Panc1 (cell line): ENCODE measurements at regions not wholly inside any gene's neighbourhood (a gene's known extent, or its start where the extent isn't known, plus 50 kb on each side); places are given as distances from the start of the nearest gene placed in this dataset.

Source experiments
- ATAC-seq: fragments of 200-7000 bp; cut with Tn5 transposase; 2 replicates; pipeline ENCODE4 v1.9.1; 2020; ENCODE audit warnings: mild to moderate bottlenecking, moderate library complexity
- BruUV-seq: library from RNA; stranded (reverse); fragments of 400-500 nt; replicated peaks from 2 replicates; lab custom pipeline; 2021; lab: Mats Ljungman, UMichigan
- CTCF ChIA-PET: fragments of 300-600 bp; sonication (Branson Sonifier 250); formaldehyde crosslinking; loops from one replicate; lab custom pipeline; 2022; ENCODE audit warnings: antibody characterized with exemption; lab: Charles Lee
- POLR2A ChIA-PET: fragments of 300-600 bp; sonication (Branson Sonifier 250); formaldehyde crosslinking; loops from one replicate; lab custom pipeline; 2022; ENCODE audit warnings: antibody characterized with exemption; lab: Charles Lee
- DNase-seq: peaks from one replicate; pipeline ENCODE4 v3.0.0-alpha.2; 2010; ENCODE audit warnings: low read depth, low spot score
- H3K27ac ChIP-seq: 2 replicates; pipeline ENCODE4 v1.5.1; 2011; ENCODE audit warnings: mild to moderate bottlenecking, low read length, inconsistent platforms
- H3K27me3 ChIP-seq: fragments of 200-500 bp; sonication (Bioruptor generic); 2 replicates; pipeline ENCODE4 v1.6.0; 2014; ENCODE audit warnings: low read length, inconsistent platforms; ENCODE audit not compliant: control insufficient read depth, insufficient read depth
- H3K36me3 ChIP-seq: fragments of 200-500 bp; sonication (Bioruptor generic); 2 replicates; pipeline ENCODE4 v1.5.1; 2014; ENCODE audit warnings: inconsistent platforms, mild to moderate bottlenecking, low read length, moderate library complexity; ENCODE audit not compliant: control insufficient read depth, insufficient read depth
- H3K4me1 ChIP-seq: 2 replicates; pipeline ENCODE4 v1.5.1; 2011; ENCODE audit warnings: inconsistent platforms, mild to moderate bottlenecking, low read length, moderate library complexity; ENCODE audit not compliant: control insufficient read depth, insufficient read depth
- H3K4me3 ChIP-seq, 2 experiments: 2 replicates each; pipeline ENCODE4 v1.5.1; 2011 to 2012; ENCODE audit warnings: low read depth in 2 of 2, low read length in 2 of 2, mild to moderate bottlenecking in 2 of 2, inconsistent platforms in 1 of 2, moderate library complexity in 1 of 2
- H3K9me3 ChIP-seq: fragments of 200-500 bp; sonication (Bioruptor generic); 2 replicates; pipeline ENCODE4 v1.5.1; 2014; ENCODE audit warnings: low read depth, mild to moderate bottlenecking, inconsistent platforms, low read length, moderate library complexity; ENCODE audit not compliant: control insufficient read depth, insufficient read depth
- POLR2AphosphoS5 ChIP-seq: IDR thresholded peaks from 2 replicates; pipeline ENCODE4 v1.6.1; 2012; ENCODE audit warnings: mild to moderate bottlenecking, low read depth, low read length, moderate library complexity
- SIN3A ChIP-seq: IDR thresholded peaks from 2 replicates; pipeline ENCODE4 v1.6.1; 2012; ENCODE audit warnings: low read depth, mild to moderate bottlenecking, low read length, moderate library complexity, borderline replicate concordance; ENCODE audit not compliant: insufficient read depth
- TCF7L2 ChIP-seq: IDR thresholded peaks from 2 replicates; pipeline ENCODE4 v1.6.1; 2011; ENCODE audit warnings: mild to moderate bottlenecking, low read depth, low read length, inconsistent platforms
- in situ Hi-C: cut with HindIII; loops from 2 replicates; pipeline ENCODE4 v1.10.0; 2016; ENCODE audit warnings: low sequenced_read_pairs, low pct_unique_long_range_greater_than_20kb
- intact Hi-C: fragments of 100-400 bp; cut with micrococcal nuclease; formaldehyde crosslinking; loops from one replicate; pipeline ENCODE4 v1.10.0; 2022; ENCODE audit not compliant: unreplicated experiment
- TF ChIP-seq, protein P1 (sequence below), 2 experiments: IDR thresholded peaks; 2 replicates each; pipeline ENCODE4 v1.6.1; 2011 to 2012; ENCODE audit warnings: low read depth in 2 of 2, control low read depth in 1 of 2, low read length in 1 of 2, mild to moderate bottlenecking in 1 of 2, moderate library complexity in 1 of 2; ENCODE audit not compliant: insufficient read depth in 1 of 2
- TF ChIP-seq, protein P2 (sequence below): fragments of 450-650 bp; IDR thresholded peaks from 2 replicates; pipeline ENCODE4 v1.5.1; 2017; ENCODE audit warnings: mild to moderate bottlenecking

DNA sequence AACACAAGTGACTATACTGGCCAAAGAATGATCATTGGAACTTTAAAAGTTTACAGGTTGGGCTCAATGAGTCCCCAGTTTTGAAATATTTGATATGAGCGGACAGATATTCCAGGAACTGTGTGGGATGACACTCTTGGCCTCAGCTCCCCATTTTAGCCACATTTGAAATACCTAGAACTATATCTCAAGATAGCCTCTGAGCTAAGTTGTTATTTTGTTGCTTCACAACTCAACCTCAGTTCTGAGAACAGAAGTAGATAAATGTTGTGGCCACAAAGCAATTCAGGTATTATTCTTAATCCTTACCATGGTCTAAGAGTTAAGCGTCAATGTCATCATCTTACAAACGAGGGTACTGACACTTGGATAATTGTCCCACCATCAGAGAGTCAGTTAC, 172.2 kb upstream of the SETBP1 start:
- H3K4me1 ChIP-seq: no peaks in the 10 kb centered on the region
- no TSS peak for BruUV-seq
- CTCF ChIA-PET: no interaction called here
- H3K9me3 ChIP-seq: no peaks in the 10 kb centered on the region
- ATAC-seq (no peak), DNase-seq (no peak)
- POLR2A ChIA-PET: no interaction called here
- no peaks in the 10 kb centered on the region for H3K27me3 ChIP-seq
- no peaks in the 10 kb centered on the region for H3K36me3 ChIP-seq
- no peak overlapping the region for H3K4me3 ChIP-seq
- TF ChIP-seq, protein P1, sequence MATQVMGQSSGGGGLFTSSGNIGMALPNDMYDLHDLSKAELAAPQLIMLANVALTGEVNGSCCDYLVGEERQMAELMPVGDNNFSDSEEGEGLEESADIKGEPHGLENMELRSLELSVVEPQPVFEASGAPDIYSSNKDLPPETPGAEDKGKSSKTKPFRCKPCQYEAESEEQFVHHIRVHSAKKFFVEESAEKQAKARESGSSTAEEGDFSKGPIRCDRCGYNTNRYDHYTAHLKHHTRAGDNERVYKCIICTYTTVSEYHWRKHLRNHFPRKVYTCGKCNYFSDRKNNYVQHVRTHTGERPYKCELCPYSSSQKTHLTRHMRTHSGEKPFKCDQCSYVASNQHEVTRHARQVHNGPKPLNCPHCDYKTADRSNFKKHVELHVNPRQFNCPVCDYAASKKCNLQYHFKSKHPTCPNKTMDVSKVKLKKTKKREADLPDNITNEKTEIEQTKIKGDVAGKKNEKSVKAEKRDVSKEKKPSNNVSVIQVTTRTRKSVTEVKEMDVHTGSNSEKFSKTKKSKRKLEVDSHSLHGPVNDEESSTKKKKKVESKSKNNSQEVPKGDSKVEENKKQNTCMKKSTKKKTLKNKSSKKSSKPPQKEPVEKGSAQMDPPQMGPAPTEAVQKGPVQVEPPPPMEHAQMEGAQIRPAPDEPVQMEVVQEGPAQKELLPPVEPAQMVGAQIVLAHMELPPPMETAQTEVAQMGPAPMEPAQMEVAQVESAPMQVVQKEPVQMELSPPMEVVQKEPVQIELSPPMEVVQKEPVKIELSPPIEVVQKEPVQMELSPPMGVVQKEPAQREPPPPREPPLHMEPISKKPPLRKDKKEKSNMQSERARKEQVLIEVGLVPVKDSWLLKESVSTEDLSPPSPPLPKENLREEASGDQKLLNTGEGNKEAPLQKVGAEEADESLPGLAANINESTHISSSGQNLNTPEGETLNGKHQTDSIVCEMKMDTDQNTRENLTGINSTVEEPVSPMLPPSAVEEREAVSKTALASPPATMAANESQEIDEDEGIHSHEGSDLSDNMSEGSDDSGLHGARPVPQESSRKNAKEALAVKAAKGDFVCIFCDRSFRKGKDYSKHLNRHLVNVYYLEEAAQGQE (IDR thresholded peaks at IDR 0.05; ENCODE audit: insufficient read depth in 1 of 2, low read depth in 2 of 2, low read length in 1 of 2): no peak
- TF ChIP-seq POLR2AphosphoS5 (no peak), TCF7L2 (no peak), SIN3A (no peak)
- TF ChIP-seq, protein P2, sequence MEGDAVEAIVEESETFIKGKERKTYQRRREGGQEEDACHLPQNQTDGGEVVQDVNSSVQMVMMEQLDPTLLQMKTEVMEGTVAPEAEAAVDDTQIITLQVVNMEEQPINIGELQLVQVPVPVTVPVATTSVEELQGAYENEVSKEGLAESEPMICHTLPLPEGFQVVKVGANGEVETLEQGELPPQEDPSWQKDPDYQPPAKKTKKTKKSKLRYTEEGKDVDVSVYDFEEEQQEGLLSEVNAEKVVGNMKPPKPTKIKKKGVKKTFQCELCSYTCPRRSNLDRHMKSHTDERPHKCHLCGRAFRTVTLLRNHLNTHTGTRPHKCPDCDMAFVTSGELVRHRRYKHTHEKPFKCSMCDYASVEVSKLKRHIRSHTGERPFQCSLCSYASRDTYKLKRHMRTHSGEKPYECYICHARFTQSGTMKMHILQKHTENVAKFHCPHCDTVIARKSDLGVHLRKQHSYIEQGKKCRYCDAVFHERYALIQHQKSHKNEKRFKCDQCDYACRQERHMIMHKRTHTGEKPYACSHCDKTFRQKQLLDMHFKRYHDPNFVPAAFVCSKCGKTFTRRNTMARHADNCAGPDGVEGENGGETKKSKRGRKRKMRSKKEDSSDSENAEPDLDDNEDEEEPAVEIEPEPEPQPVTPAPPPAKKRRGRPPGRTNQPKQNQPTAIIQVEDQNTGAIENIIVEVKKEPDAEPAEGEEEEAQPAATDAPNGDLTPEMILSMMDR: no peak
- H3K27ac ChIP-seq: no peak overlapping the region
- intact Hi-C loops (no loop called here), in situ Hi-C loops (no loop called here)

DNA sequence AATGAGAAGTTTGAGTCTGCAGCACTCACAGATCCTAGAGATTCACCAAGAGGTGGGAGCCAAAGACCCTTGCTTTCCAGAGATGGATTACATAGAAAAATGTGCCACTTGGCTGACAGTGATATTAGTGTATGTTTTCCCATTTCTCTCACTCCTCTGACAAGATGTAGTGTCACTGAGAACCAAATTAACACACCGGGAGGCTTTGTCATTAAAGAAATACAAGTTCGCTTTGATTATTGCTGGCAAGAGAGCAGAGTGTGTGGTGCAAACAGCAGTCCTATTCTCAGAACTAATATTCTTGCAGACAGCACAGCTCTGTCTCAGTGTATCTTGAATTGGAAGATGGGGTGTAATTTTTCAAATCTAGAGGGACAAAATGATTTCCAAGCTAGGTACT, 171.6 kb upstream of the SETBP1 start:
- H3K4me3 ChIP-seq: no peak overlapping the region
- ChIA-PET POLR2A (no interaction called here), CTCF (no interaction called here)
- no peaks in the 10 kb centered on the region for H3K9me3 ChIP-seq
- BruUV-seq: no TSS peak
- no peak for TF ChIP-seq SIN3A
- no peak for TF ChIP-seq TCF7L2
- no peaks in the 10 kb centered on the region for H3K27me3 ChIP-seq
- DNase-seq: no peak
- no peaks in the 10 kb centered on the region for H3K36me3 ChIP-seq
- in situ Hi-C loops: no loop called here
- ATAC-seq: no peak
- H3K4me1 ChIP-seq: no peaks in the 10 kb centered on the region
- no peak overlapping the region for H3K27ac ChIP-seq
- intact Hi-C loops: no loop called here

DNA sequence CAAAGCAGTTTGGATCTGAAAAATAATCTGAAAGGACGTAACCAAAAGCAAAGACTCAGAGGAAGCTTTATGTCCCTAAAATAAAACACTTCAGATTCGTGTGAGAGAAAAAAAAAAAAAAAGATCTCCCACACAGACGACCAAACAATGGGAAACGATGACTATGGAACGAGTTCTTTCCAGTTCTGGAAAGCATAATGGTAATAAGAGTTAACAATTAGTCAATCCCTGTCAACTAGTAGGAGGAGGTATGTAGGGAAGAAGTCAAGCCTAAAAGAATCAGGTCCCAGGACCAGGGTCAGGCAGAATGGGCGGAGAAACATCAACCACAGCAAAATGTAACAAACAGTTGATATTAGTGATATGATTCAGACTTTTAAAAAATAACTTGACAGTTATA, 170.3 kb upstream of the SETBP1 start:
- intact Hi-C loops (no loop called here), in situ Hi-C loops (no loop called here)
- Histone ChIP-seq H3K9me3 (no peaks in the 10 kb centered on the region), H3K36me3 (no peaks in the 10 kb centered on the region), H3K4me1 (no peaks in the 10 kb centered on the region), H3K27me3 (no peaks in the 10 kb centered on the region), H3K27ac (no peak overlapping the region), H3K4me3 (no peak overlapping the region)
- DNase-seq (no peak), ATAC-seq (no peak)
- CTCF ChIA-PET: no interaction called here
- TF ChIP-seq TCF7L2: no peak
- TF ChIP-seq, protein P2: no peak
- TF ChIP-seq, protein P1 (IDR thresholded peaks at IDR 0.05; ENCODE audit: insufficient read depth in 1 of 2, low read depth in 2 of 2, low read length in 1 of 2): no peak
- POLR2A ChIA-PET: no interaction called here
- no TSS peak for BruUV-seq
